GM10266 (cell line): ENCODE measurements at regions not wholly inside any gene's neighbourhood (a gene's known extent, or its start where the extent isn't known, plus 50 kb on each side); places are given as distances from the start of the nearest gene placed in this dataset.
A peak's percentile ranks its signal among the peaks of the same experiment; 100 is the strongest.

Source experiments
- DNase-seq: peaks from one replicate; pipeline ENCODE4 v3.0.0; 2012; ENCODE audit errors: extremely low spot score
- TF ChIP-seq, protein P1 (sequence below): IDR thresholded peaks from 2 replicates; pipeline ENCODE4 v1.5.1; 2012; ENCODE audit warnings: mild to moderate bottlenecking, low read depth; ENCODE audit not compliant: control insufficient read depth, insufficient read depth; ENCODE audit errors: missing control alignments

DNA sequence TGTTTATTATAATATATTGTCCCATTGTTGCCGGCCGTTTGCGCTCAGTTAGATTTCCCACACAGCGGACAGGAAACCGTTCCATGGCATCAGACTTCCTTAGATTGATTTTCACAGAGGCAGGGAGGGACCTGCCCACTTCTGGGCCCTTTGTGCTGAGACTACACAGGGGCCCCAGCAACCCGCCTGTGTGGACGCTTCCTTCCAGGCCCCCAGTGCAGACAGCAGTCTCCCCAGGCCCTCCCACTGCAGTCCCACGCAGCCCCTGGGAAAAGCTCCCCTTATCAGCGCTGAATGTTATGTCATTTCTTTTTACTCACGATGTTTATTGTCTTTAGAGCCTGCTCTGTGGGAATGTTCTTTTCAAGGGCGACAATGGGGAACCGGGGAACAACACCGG is 351.7 kb upstream of the ARGLU1 start:
- TF ChIP-seq, protein P1, sequence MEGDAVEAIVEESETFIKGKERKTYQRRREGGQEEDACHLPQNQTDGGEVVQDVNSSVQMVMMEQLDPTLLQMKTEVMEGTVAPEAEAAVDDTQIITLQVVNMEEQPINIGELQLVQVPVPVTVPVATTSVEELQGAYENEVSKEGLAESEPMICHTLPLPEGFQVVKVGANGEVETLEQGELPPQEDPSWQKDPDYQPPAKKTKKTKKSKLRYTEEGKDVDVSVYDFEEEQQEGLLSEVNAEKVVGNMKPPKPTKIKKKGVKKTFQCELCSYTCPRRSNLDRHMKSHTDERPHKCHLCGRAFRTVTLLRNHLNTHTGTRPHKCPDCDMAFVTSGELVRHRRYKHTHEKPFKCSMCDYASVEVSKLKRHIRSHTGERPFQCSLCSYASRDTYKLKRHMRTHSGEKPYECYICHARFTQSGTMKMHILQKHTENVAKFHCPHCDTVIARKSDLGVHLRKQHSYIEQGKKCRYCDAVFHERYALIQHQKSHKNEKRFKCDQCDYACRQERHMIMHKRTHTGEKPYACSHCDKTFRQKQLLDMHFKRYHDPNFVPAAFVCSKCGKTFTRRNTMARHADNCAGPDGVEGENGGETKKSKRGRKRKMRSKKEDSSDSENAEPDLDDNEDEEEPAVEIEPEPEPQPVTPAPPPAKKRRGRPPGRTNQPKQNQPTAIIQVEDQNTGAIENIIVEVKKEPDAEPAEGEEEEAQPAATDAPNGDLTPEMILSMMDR = no peak
- DNase-seq = no peak

DNA sequence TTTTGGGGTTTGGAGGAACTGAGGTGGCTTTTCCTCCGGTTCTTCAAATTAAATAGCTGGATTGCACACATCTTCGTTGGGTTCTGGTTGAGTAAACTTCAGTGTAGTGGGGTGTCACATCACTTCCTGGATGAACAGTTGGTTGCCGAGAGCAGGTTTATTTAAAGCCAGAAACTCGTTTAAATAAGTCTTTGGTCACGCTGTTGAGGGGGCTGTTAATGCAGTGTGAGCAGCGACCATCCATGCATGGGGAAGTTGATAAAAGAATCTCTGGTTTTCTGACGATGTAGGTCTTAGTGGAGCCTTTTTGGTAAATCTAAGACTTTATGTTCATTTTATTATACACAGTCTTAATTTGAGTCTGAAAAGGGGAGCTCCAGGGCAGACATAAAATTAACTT is 351.2 kb upstream of the ARGLU1 start:
- DNase-seq = peak; percentile 51
- TF ChIP-seq, protein P1 = no peak

- TF ChIP-seq, protein P1 = no peak
- no peak for DNase-seq
Observed at GRCh38 chr13:106918557-106918860, 350.6 kb upstream of the ARGLU1 start.

DNA sequence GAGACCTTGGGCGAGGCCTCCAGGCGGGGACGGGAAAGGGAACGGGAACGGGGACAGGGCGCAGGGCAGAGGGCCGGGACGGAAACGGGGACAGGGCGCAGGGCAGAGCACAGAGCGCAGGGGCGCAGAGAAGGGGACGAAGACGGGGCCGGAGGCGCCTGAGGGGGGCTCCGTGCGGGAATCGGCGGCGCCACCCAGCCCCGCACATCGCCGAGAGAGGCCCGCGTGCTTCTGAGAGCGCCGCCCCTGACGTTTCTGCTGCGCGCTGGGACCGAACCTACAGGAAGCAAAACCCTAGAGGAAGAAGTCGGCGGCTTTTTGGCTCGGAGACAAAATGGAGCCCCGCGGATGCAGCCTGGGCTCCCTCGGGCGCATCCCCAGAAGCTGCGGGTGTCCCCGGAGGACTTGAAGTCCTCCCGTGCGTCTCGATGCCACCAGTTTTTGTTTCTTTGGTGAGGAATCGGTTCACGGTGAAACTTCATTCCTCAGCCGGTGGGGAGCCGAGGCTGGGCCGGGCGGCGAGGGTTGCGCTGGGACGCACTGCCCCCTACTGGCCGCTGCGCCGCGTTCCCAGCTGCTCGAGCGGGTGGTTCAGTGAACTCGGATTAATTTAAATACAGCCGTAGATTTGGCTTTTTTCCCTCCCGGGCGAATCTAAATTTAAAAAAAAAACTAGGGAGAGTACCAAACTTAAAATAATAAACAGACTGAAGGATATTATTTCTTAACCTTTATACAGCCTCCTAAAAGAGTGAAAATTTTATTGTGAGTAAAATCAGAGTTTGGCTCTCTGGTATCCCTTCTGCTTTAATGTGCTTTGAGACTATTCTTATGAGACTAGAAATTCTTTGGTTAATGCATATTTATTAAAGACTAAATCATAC is 350.0 kb upstream of the ARGLU1 start:
- TF ChIP-seq, protein P1 = peak; percentile 95
- DNase-seq = peak; percentile 83

- TF ChIP-seq, protein P1 = no peak
- no peak for DNase-seq
Observed at GRCh38 chr13:106917024-106917571, 349.2 kb upstream of the ARGLU1 start.

- TF ChIP-seq, protein P1 = no peak
- no peak for DNase-seq
Observed at GRCh38 chr13:106916329-106916976, 348.5 kb upstream of the ARGLU1 start.

DNA sequence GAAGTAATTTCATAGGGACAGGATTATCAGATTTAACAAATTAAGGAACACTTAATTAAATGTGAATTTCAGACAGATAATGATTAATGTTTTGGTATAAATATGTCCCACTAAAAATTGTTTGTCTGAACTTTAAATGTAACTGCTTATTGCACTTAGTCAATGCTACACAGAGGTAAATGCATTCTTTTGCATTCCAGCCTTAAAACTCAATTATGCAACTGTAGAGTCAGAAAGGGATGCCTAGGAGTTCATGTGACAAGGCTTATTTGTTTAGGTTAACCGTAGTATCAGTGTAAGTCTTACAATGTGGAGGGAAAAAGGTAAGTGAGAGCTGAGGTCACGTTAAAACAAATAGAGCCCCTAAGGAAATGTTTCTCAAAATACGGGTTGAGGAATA is 347.2 kb upstream of the ARGLU1 start:
- no peak for DNase-seq
- TF ChIP-seq, protein P1 = no peak
